ENCODE measurements at regions not wholly inside any gene's neighbourhood (a gene's known extent, or its start where the extent isn't known, plus 50 kb on each side); places are given as distances from the start of the nearest gene placed in this dataset.

DNA sequence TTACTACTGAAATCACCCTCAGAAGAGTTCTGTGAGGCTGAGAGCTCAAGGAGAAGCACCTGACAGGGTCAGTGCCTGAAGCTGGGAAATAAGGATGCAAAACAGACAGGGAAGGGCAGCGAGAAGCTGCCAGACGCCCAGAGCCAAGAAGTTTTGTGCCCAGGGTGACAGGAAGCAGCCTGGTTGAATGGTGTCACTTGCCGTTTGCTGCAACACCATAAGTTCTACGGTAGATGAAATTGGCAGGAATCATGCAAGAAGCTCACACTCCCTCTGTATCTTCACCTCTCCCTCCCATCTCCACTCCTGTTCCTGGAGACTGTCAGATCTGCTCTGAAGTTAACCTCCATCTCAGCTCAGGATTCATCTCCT is 117.0 kb upstream of the SLC14A2 start:
- no peaks in the 10 kb centered on the region for H4K20me1 ChIP-seq (ENCODE audit: control insufficient read depth, extremely low read depth, insufficient read depth, low read length)
- H3K79me2 ChIP-seq (ENCODE audit: control insufficient read depth, insufficient read depth, low read length), result no peaks in the 10 kb centered on the region
- TF ChIP-seq, protein P1, sequence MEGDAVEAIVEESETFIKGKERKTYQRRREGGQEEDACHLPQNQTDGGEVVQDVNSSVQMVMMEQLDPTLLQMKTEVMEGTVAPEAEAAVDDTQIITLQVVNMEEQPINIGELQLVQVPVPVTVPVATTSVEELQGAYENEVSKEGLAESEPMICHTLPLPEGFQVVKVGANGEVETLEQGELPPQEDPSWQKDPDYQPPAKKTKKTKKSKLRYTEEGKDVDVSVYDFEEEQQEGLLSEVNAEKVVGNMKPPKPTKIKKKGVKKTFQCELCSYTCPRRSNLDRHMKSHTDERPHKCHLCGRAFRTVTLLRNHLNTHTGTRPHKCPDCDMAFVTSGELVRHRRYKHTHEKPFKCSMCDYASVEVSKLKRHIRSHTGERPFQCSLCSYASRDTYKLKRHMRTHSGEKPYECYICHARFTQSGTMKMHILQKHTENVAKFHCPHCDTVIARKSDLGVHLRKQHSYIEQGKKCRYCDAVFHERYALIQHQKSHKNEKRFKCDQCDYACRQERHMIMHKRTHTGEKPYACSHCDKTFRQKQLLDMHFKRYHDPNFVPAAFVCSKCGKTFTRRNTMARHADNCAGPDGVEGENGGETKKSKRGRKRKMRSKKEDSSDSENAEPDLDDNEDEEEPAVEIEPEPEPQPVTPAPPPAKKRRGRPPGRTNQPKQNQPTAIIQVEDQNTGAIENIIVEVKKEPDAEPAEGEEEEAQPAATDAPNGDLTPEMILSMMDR (optimal IDR thresholded peaks at IDR 0.05 in 1 of 3, IDR thresholded peaks at IDR 0.05 in 1 of 3, conservative IDR thresholded peaks at IDR 0.05 in 1 of 3; ENCODE audit: extremely low read depth in 1 of 3, insufficient read depth in 2 of 3, low read length in 3 of 3), result no peak
- no peak for TF ChIP-seq EZH2 (IDR thresholded peaks at IDR 0.05; ENCODE audit: low read length)
- peaks cover 10% of the 10 kb centered on the region for H3K4me1 ChIP-seq (ENCODE audit: control insufficient read depth, extremely low read depth, insufficient read depth, low read length)
- H3K27me3 ChIP-seq (ENCODE audit: control insufficient read depth, extremely low read depth, insufficient read depth, low read length), result no peaks in the 10 kb centered on the region
- no peak overlapping the region for H3K4me3 ChIP-seq (ENCODE audit: control insufficient read depth in 2 of 3, extremely low read depth in 1 of 3, insufficient read depth in 2 of 3, low read depth in 1 of 3, low read length in 3 of 3)
- no peak for FAIRE-seq
- dilution Hi-C loops (cut with MboI; ENCODE audit: extremely low pct_ligation_motif_present, low sequenced_read_pairs), result no loop called here
- no peak for DNase-seq (ENCODE audit: low read depth, low spot score)
- no peaks in the 10 kb centered on the region for H3K36me3 ChIP-seq (ENCODE audit: control insufficient read depth in 2 of 2, extremely low read depth in 1 of 2, insufficient read depth in 2 of 2, low read length in 2 of 2)
- H3K9me3 ChIP-seq (ENCODE audit: control insufficient read depth, low read depth, low read length), result no peaks in the 10 kb centered on the region
- H2AFZ ChIP-seq (ENCODE audit: control insufficient read depth, low read length), result no peak overlapping the region
- H3K27ac ChIP-seq (ENCODE audit: control insufficient read depth, insufficient read depth, low read length), result no peak overlapping the region
- H3K9me1 ChIP-seq (ENCODE audit: control insufficient read depth, extremely low read depth, insufficient read depth, low read length), result no peaks in the 10 kb centered on the region
- H3K9ac ChIP-seq (ENCODE audit: control insufficient read depth, extremely low read depth, insufficient read depth, low read length), result no peak overlapping the region
- no peak overlapping the region for H3K4me2 ChIP-seq (ENCODE audit: control insufficient read depth, extremely low read depth, insufficient read depth, low read depth, low read length)

DNA sequence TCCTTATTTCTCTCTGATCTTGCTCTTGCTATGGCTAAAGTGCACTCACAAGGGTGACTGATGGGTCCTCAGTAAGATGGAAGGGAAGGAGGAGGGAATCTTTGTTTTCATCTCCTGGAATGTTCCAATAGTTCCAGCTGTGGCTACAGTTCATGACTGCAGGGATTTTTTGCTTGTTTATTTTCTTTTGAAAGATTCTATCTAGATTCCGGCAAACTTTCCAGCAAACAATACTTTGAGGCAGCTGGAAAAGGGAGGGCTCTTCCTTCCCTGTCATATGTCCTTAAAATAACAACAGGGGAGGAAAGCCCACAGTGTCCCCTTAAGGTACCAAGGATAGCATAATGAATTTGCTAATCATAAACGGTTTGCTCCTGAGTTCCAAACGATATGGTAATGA is 111.3 kb upstream of the SLC14A2 start:
- H2AFZ ChIP-seq (ENCODE audit: control insufficient read depth, low read length), result no peak overlapping the region
- no peak for TF ChIP-seq EZH2 (IDR thresholded peaks at IDR 0.05; ENCODE audit: low read length)
- TF ChIP-seq, protein P1 (optimal IDR thresholded peaks at IDR 0.05 in 1 of 3, IDR thresholded peaks at IDR 0.05 in 1 of 3, conservative IDR thresholded peaks at IDR 0.05 in 1 of 3; ENCODE audit: extremely low read depth in 1 of 3, insufficient read depth in 2 of 3, low read length in 3 of 3), result no peak
- no peaks in the 10 kb centered on the region for H3K36me3 ChIP-seq (ENCODE audit: control insufficient read depth in 2 of 2, extremely low read depth in 1 of 2, insufficient read depth in 2 of 2, low read length in 2 of 2)
- no peak overlapping the region for H3K27ac ChIP-seq (ENCODE audit: control insufficient read depth, insufficient read depth, low read length)
- FAIRE-seq (no peak), DNase-seq (ENCODE audit: low read depth, low spot score) (no peak)
- H3K79me2 ChIP-seq (ENCODE audit: control insufficient read depth, insufficient read depth, low read length), result no peaks in the 10 kb centered on the region
- H3K9me3 ChIP-seq (ENCODE audit: control insufficient read depth, low read depth, low read length), result peaks cover 3% of the 10 kb centered on the region
- no peaks in the 10 kb centered on the region for H3K27me3 ChIP-seq (ENCODE audit: control insufficient read depth, extremely low read depth, insufficient read depth, low read length)
- dilution Hi-C loops (cut with MboI; ENCODE audit: extremely low pct_ligation_motif_present, low sequenced_read_pairs), result no loop called here
- no peak overlapping the region for H3K4me3 ChIP-seq (ENCODE audit: control insufficient read depth in 2 of 3, extremely low read depth in 1 of 3, insufficient read depth in 2 of 3, low read depth in 1 of 3, low read length in 3 of 3)
- no peaks in the 10 kb centered on the region for H4K20me1 ChIP-seq (ENCODE audit: control insufficient read depth, extremely low read depth, insufficient read depth, low read length)
- H3K4me2 ChIP-seq (ENCODE audit: control insufficient read depth, extremely low read depth, insufficient read depth, low read depth, low read length), result no peak overlapping the region
- no peaks in the 10 kb centered on the region for H3K4me1 ChIP-seq (ENCODE audit: control insufficient read depth, extremely low read depth, insufficient read depth, low read length)
- no peaks in the 10 kb centered on the region for H3K9me1 ChIP-seq (ENCODE audit: control insufficient read depth, extremely low read depth, insufficient read depth, low read length)
- no peak overlapping the region for H3K9ac ChIP-seq (ENCODE audit: control insufficient read depth, extremely low read depth, insufficient read depth, low read length)
